Gastroesophageal sphincter (tissue), 3 donors: ENCODE measurements at regions not wholly inside any gene's neighbourhood (a gene's known extent, or its start where the extent isn't known, plus 50 kb on each side); places are given as distances from the start of the nearest gene placed in this dataset.

Source experiments
- CTCF ChIP-seq, 4 experiments: fragments of 200-600 bp in 2 of 4; fragments of 450-650 bp in 2 of 4; sonication (generic) in 1 of 4; IDR thresholded peaks; one replicate each; pipeline ENCODE4 v1.5.1; 2017 to 2019; ENCODE audit warnings: antibody characterized with exemption in 4 of 4, mild to moderate bottlenecking in 2 of 4, moderate library complexity in 2 of 4
- EP300 ChIP-seq: sonication (generic); formaldehyde crosslinking; IDR thresholded peaks from one replicate; pipeline ENCODE4 v1.6.1; 2017; ENCODE audit warnings: antibody characterized with exemption, mild to moderate bottlenecking
- POLR2A ChIP-seq, 2 donors: fragments of 450-650 bp; IDR thresholded peaks; one replicate each; pipeline ENCODE4 v1.6.1; 2017; ENCODE audit warnings: antibody characterized with exemption in 2 of 2, mild to moderate bottlenecking in 2 of 2, moderate library complexity in 1 of 2
- POLR2AphosphoS5 ChIP-seq: sonication (generic); formaldehyde crosslinking; IDR thresholded peaks from one replicate; pipeline ENCODE4 v1.6.1; 2017; ENCODE audit warnings: antibody characterized with exemption

- TF ChIP-seq CTCF (IDR thresholded peaks at IDR 0.05): no peak
- no peak for TF ChIP-seq POLR2AphosphoS5
- no peak for TF ChIP-seq POLR2A (IDR thresholded peaks at IDR 0.05)
- TF ChIP-seq EP300: no peak
Measured at GRCh38 chr18:24530630-24531111, 70.2 kb downstream of the HRH4 start.
